ENCODE measurements at regions not wholly inside any gene's neighbourhood (a gene's known extent, or its start where the extent isn't known, plus 50 kb on each side); places are given as distances from the start of the nearest gene placed in this dataset.

DNA sequence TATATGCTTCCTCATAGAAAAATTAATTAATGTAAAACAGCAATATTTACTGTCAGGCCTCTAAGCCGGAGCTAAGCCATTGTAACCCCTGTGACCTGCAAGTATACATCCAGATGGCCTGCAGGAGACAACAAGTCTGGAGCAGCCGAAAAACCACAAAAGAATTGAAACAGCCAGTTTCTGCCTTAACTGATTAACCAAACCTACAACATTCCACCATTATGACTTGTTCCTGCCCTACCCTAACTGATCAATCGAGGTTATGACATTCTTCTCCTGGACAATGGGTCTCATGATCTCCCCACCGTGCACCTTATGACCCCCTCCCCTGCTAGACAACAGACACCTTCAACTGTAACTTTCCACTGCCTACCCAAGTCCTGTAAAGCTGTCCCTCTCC is 205.8 kb upstream of the DUSP10 start:
- H3K36me3 Mint-ChIP-seq = peaks cover 5 to 7% of the 10 kb centered on the region in 2 donors
- H3K4me1 Mint-ChIP-seq = no peaks in the 10 kb centered on the region
- H3K27ac Mint-ChIP-seq = no peak overlapping the region
- ATAC-seq (replicated peaks) = no peak
- peaks cover 11 to 14% of the 10 kb centered on the region in 2 donors for H3K9me3 Mint-ChIP-seq
- no peak for DNase-seq
- H3K27me3 Mint-ChIP-seq = no peaks in the 10 kb centered on the region
- no peak overlapping the region for H3K4me3 Mint-ChIP-seq

- no peaks in the 10 kb centered on the region for H3K27me3 Mint-ChIP-seq
- H3K27ac Mint-ChIP-seq = peak overlapping the region; percentile 14
- no peak for ATAC-seq (replicated peaks)
- H3K36me3 Mint-ChIP-seq = peaks cover 5 to 7% of the 10 kb centered on the region in 2 donors
- H3K9me3 Mint-ChIP-seq = peaks cover 11 to 14% of the 10 kb centered on the region in 2 donors
- no peak for DNase-seq
- no peaks in the 10 kb centered on the region for H3K4me1 Mint-ChIP-seq
- H3K4me3 Mint-ChIP-seq = no peak overlapping the region
These were observed 204.9 kb upstream of the DUSP10 start for GRCh38 chr1:221946768-221947167.

- no peak overlapping the region for H3K4me3 Mint-ChIP-seq
- peaks cover under 1 to 6% of the 10 kb centered on the region in 2 donors for H3K4me1 Mint-ChIP-seq
- peak overlapping the region; percentile 2 for H3K27ac Mint-ChIP-seq
- DNase-seq (no peak), ATAC-seq (replicated peaks) (no peak)
- H3K27me3 Mint-ChIP-seq = no peaks in the 10 kb centered on the region
- H3K9me3 Mint-ChIP-seq = peaks cover 11 to 14% of the 10 kb centered on the region in 2 donors
- peaks cover 5 to 7% of the 10 kb centered on the region in 2 donors for H3K36me3 Mint-ChIP-seq
These were observed 203.8 kb upstream of the DUSP10 start for GRCh38 chr1:221945669-221946068.

- Mint-ChIP-seq H3K4me3 (no peak overlapping the region), H3K27ac (no peak overlapping the region), H3K36me3 (peaks cover 5 to 7% of the 10 kb centered on the region in 2 donors), H3K9me3 (peaks cover 11 to 14% of the 10 kb centered on the region in 2 donors), H3K27me3 (no peaks in the 10 kb centered on the region), H3K4me1 (peaks cover 13 to 14% of the 10 kb centered on the region in 2 donors)
- DNase-seq = no peak
- no peak for ATAC-seq (replicated peaks)
These were observed 202.5 kb upstream of the DUSP10 start for GRCh38 chr1:221944247-221944870.

DNA sequence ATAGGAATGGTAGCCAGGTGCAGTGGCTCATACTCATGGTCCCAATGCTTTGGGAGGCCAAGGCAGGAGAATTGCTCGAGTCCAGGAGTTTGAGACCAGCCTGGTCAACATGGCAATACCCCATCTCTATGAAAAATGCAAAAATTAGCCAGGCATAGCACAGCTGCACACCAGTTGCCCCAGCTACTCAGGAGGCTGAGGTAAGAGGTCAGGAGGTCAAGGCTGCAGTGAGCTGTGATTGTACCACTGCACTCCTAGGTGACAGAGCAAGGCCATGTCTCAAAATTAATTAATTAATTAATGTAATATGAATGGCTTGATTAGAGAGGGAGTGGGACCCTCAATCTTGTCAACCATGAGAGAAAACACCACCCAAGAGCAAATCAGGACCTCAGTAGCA is 198.7 kb upstream of the DUSP10 start:
- Mint-ChIP-seq H3K4me1 (peaks cover 22 to 23% of the 10 kb centered on the region in 2 donors), H3K27me3 (no peaks in the 10 kb centered on the region), H3K36me3 (peaks cover 5 to 7% of the 10 kb centered on the region in 2 donors), H3K27ac (no peak overlapping the region), H3K4me3 (no peak overlapping the region), H3K9me3 (peaks cover 10 to 11% of the 10 kb centered on the region in 2 donors)
- ATAC-seq (replicated peaks) (no peak), DNase-seq (no peak)

- H3K4me3 Mint-ChIP-seq = peak overlapping the region in 1 of 2 donors; percentile 1
- peaks cover 4 to 5% of the 10 kb centered on the region in 2 donors for H3K36me3 Mint-ChIP-seq
- DNase-seq = peak; percentile 70
- H3K4me1 Mint-ChIP-seq = peaks cover 22 to 23% of the 10 kb centered on the region in 2 donors
- H3K27me3 Mint-ChIP-seq = no peaks in the 10 kb centered on the region
- H3K9me3 Mint-ChIP-seq = peaks cover 5 to 8% of the 10 kb centered on the region in 2 donors
- no peak overlapping the region for H3K27ac Mint-ChIP-seq
- ATAC-seq (replicated peaks) = peak; percentile 95 to 97
These were observed 197.7 kb upstream of the DUSP10 start for GRCh38 chr1:221939607-221940006.

DNA sequence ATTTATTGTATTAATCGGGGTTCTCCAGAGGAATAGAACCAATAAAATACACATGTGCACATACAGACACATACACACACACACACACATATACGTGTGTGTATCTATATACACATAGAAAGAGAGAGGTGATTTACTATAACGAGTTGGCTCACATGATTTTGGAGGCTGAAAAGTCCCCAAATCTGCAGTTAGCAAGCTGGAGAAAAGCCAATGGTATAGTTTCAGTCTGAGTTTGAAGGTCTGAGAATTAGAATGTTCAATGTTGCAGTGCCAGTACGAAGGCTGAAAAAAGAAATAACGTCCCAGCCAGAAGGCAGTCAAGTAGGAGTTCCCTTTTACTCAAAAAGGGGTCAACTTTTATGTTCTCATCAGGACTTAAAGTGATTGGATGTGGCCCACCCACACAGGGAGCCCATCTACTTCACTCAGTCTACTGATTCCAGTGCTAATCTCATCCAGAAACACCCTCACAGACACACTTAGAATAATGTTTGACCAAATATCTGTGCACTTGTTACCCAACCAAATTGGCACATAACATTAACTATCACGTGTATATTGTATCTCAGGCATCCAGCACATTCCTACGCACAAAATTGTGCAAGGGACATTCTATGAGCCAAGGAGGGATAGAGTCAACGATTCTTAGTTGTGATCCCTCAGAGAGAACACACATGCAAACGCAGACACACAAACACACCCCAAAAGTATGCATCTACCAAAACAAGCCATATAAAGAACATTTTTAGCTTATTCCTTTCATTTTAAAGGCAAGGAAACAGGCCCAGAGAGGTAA is 195.5 kb upstream of the DUSP10 start:
- H3K27ac Mint-ChIP-seq = no peak overlapping the region
- H3K36me3 Mint-ChIP-seq = peaks cover 0 to 1% of the 10 kb centered on the region in 2 donors
- no peaks in the 10 kb centered on the region for H3K27me3 Mint-ChIP-seq
- ATAC-seq (replicated peaks) (peak in 1 of 2 donors; percentile 22), DNase-seq (no peak)
- no peak overlapping the region for H3K4me3 Mint-ChIP-seq
- H3K4me1 Mint-ChIP-seq = peaks cover 22 to 23% of the 10 kb centered on the region in 2 donors
- peaks cover 0 to 5% of the 10 kb centered on the region in 2 donors for H3K9me3 Mint-ChIP-seq

GRCh38 chr1:221933814-221934213 is 191.9 kb upstream of the DUSP10 start:
- peaks cover 0 to 13% of the 10 kb centered on the region in 2 donors for H3K9me3 Mint-ChIP-seq
- ATAC-seq (replicated peaks) = no peak
- DNase-seq = no peak

GRCh38 chr1:221926441-221926840 is 184.6 kb upstream of the DUSP10 start:
- ATAC-seq (replicated peaks) (no peak), DNase-seq (no peak)
- H3K4me3 Mint-ChIP-seq = no peak overlapping the region
- peaks cover 0 to 6% of the 10 kb centered on the region in 2 donors for H3K27me3 Mint-ChIP-seq
- H3K36me3 Mint-ChIP-seq = peaks cover 3 to 7% of the 10 kb centered on the region in 2 donors
- no peaks in the 10 kb centered on the region for H3K4me1 Mint-ChIP-seq
- H3K9me3 Mint-ChIP-seq = peaks cover 0 to 7% of the 10 kb centered on the region in 2 donors
- no peak overlapping the region for H3K27ac Mint-ChIP-seq

More at GRCh38 chr1:221933814-221934213, 191.9 kb upstream of the DUSP10 start:
- no peaks in the 10 kb centered on the region for H3K27me3 Mint-ChIP-seq
- H3K4me1 Mint-ChIP-seq = peaks cover 4 to 6% of the 10 kb centered on the region in 2 donors
- no peak overlapping the region for H3K27ac Mint-ChIP-seq
- peaks cover 3 to 9% of the 10 kb centered on the region in 2 donors for H3K36me3 Mint-ChIP-seq
- no peak overlapping the region for H3K4me3 Mint-ChIP-seq

GRCh38 chr1:221925947-221926346 is 184.1 kb upstream of the DUSP10 start:
- peaks cover 0 to 6% of the 10 kb centered on the region in 2 donors for H3K27me3 Mint-ChIP-seq
- peaks cover 3 to 7% of the 10 kb centered on the region in 2 donors for H3K36me3 Mint-ChIP-seq
- H3K9me3 Mint-ChIP-seq = peaks cover 0 to 7% of the 10 kb centered on the region in 2 donors
- no peak for ATAC-seq (replicated peaks)
- no peak overlapping the region for H3K27ac Mint-ChIP-seq
- no peak for DNase-seq
- no peak overlapping the region for H3K4me3 Mint-ChIP-seq
- no peaks in the 10 kb centered on the region for H3K4me1 Mint-ChIP-seq

- Mint-ChIP-seq H3K4me1 (no peaks in the 10 kb centered on the region), H3K9me3 (peaks cover 0 to under 1% of the 10 kb centered on the region in 2 donors), H3K36me3 (peaks cover 0 to under 1% of the 10 kb centered on the region in 2 donors), H3K4me3 (no peak overlapping the region), H3K27ac (no peak overlapping the region), H3K27me3 (peaks cover 0 to 6% of the 10 kb centered on the region in 2 donors)
- DNase-seq (no peak), ATAC-seq (replicated peaks) (no peak)
These were observed 182.2 kb upstream of the DUSP10 start for GRCh38 chr1:221923929-221924598.

GRCh38 chr1:221921936-221922335 is 180.0 kb upstream of the DUSP10 start:
- Mint-ChIP-seq H3K9me3 (no peaks in the 10 kb centered on the region), H3K4me3 (no peak overlapping the region), H3K27ac (no peak overlapping the region), H3K4me1 (no peaks in the 10 kb centered on the region), H3K27me3 (peaks cover 0 to 5% of the 10 kb centered on the region in 2 donors), H3K36me3 (no peaks in the 10 kb centered on the region)
- DNase-seq (no peak), ATAC-seq (replicated peaks) (no peak)

DNA sequence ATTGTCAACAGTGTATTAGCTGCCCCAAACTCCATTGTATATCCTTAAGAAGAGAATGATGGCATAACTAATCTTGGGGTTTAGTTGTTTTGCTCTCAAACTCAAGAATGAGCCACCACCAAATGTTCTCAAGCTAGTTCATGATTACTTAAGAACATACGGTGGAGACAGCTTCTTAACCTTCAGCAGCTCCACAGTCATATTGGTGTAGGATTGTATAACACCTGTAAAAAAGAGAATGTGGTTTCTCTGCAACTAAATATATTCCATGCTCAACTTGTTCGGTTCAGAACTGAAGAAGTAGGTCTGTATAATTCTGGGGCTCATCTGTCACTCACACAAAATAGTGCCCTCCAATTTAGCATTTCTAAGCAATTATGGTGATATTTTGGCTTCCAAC is 177.9 kb upstream of the DUSP10 start:
- Mint-ChIP-seq H3K9me3 (no peaks in the 10 kb centered on the region), H3K4me3 (no peak overlapping the region), H3K27ac (no peak overlapping the region), H3K36me3 (no peaks in the 10 kb centered on the region), H3K27me3 (no peaks in the 10 kb centered on the region), H3K4me1 (peaks cover 5 to 14% of the 10 kb centered on the region in 2 donors)
- DNase-seq = no peak
- ATAC-seq (replicated peaks) = no peak

DNA sequence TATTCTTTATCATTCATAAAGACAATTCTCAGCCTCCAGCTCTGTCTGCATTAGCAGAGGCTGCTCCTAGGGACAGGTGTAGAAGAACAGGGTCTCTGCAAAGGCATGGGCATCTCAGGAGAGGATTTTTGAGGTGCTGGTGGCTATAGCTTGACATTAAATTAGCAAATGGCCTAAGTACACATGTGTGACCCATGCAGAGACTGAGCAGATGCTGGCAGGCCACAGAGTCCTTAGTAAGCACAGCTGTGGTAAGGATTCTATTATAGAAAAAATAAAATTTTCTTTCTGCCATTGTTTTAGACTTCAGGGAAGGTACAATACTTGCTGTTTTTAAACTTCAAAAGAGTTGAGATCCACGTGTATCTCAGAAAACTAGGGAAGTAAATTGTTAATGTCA is 177.5 kb upstream of the DUSP10 start:
- Mint-ChIP-seq H3K27me3 (no peaks in the 10 kb centered on the region), H3K27ac (no peak overlapping the region), H3K4me3 (no peak overlapping the region), H3K36me3 (no peaks in the 10 kb centered on the region), H3K4me1 (peaks cover 5 to 15% of the 10 kb centered on the region in 2 donors), H3K9me3 (no peaks in the 10 kb centered on the region)
- ATAC-seq (replicated peaks) = no peak
- no peak for DNase-seq
